GM23248 (cell line): ENCODE measurements at regions not wholly inside any gene's neighbourhood (a gene's known extent, or its start where the extent isn't known, plus 50 kb on each side); places are given as distances from the start of the nearest gene placed in this dataset.

Experiments
- DNase-seq: peaks from one replicate; pipeline ENCODE4 v3.0.0-alpha.2; 2015
- H2AFZ ChIP-seq: fragments of 200-600 bp; sonication (generic); 2 replicates; pipeline ENCODE4 v1.6.1; 2016; ENCODE audit warnings: antibody characterized with exemption
- H3F3A ChIP-seq: fragments of 200-600 bp; sonication (generic); 2 replicates; pipeline ENCODE4 v1.6.1; 2016; ENCODE audit warnings: mild to moderate bottlenecking, antibody characterized with exemption, mixed run types; ENCODE audit not compliant: insufficient read depth
- H3K27ac ChIP-seq: fragments of 200-600 bp; sonication (generic); 2 replicates; pipeline ENCODE4 v1.5.1; 2016; ENCODE audit warnings: mild to moderate bottlenecking
- H3K27me3 ChIP-seq: fragments of 200-600 bp; sonication (generic); replicated peaks from 2 replicates; pipeline ENCODE4 v1.6.1; 2016; ENCODE audit warnings: mild to moderate bottlenecking; ENCODE audit not compliant: insufficient read depth
- H3K36me3 ChIP-seq: fragments of 200-600 bp; sonication (generic); 2 replicates; pipeline ENCODE4 v1.6.1; 2016; ENCODE audit warnings: low read depth, mild to moderate bottlenecking
- H3K4me1 ChIP-seq: fragments of 200-600 bp; sonication (generic); 2 replicates; pipeline ENCODE4 v1.6.1; 2016; ENCODE audit warnings: mild to moderate bottlenecking; ENCODE audit not compliant: insufficient read depth
- H3K4me2 ChIP-seq: fragments of 200-600 bp; sonication (generic); one replicate; pipeline ENCODE4 v1.6.1; 2016; ENCODE audit warnings: mild to moderate bottlenecking; ENCODE audit not compliant: unreplicated experiment
- H3K4me3 ChIP-seq: fragments of 200-600 bp; sonication (generic); 2 replicates; pipeline ENCODE4 v1.5.1; 2016; ENCODE audit warnings: mild to moderate bottlenecking
- H3K79me2 ChIP-seq: fragments of 200-600 bp; sonication (generic); 2 replicates; pipeline ENCODE4 v1.6.1; 2016; ENCODE audit warnings: mild to moderate bottlenecking; ENCODE audit not compliant: insufficient read depth
- H3K9ac ChIP-seq: fragments of 200-600 bp; sonication (generic); 2 replicates; pipeline ENCODE4 v1.6.1; 2016; ENCODE audit warnings: mild to moderate bottlenecking
- H3K9me2 ChIP-seq: fragments of 200-600 bp; sonication (generic); 2 replicates; pipeline ENCODE4 v1.6.1; 2016; ENCODE audit warnings: mixed run types, mild to moderate bottlenecking, moderate library complexity; ENCODE audit not compliant: insufficient read depth
- H3K9me3 ChIP-seq: fragments of 200-600 bp; sonication (generic); one replicate; pipeline ENCODE4 v1.6.1; 2017; ENCODE audit warnings: low read depth
- H4K20me1 ChIP-seq: fragments of 200-600 bp; sonication (generic); 2 replicates; pipeline ENCODE4 v1.6.0; 2016; ENCODE audit not compliant: insufficient read depth
- EZH2 ChIP-seq: fragments of 200-600 bp; sonication (generic); IDR thresholded peaks from 2 replicates; pipeline ENCODE4 v1.6.1; 2018; ENCODE audit warnings: antibody characterized with exemption, mild to moderate bottlenecking; ENCODE audit not compliant: insufficient read depth, poor library complexity, severe bottlenecking
- EZH2phosphoT487 ChIP-seq: fragments of 200-600 bp; sonication (generic); IDR thresholded peaks from 2 replicates; pipeline ENCODE4 v1.6.1; 2018; ENCODE audit warnings: antibody characterized with exemption, moderate library complexity, mild to moderate bottlenecking, low read depth; ENCODE audit not compliant: insufficient read depth
- WGBS, 2 experiments: methylation state at CpG; one replicate each; pipeline ENCODE4 v1.1.6; 2015 to 2017; ENCODE audit warnings: low lambda C conversion rate in 2 of 2, low coverage in 1 of 2; ENCODE audit errors: missing lambda C conversion rate in 2 of 2; 5-methylcytosine and 5-hydroxymethylcytosine counted together
- in situ Hi-C: fragments of 300-500 bp; cut with MboI; formaldehyde crosslinking; loops from 2 replicates; pipeline ENCODE4 v1.15.0; 2020

- Histone ChIP-seq H3K9ac (no peak overlapping the region), H3F3A (no peaks in the 10 kb centered on the region), H3K9me3 (no peaks in the 10 kb centered on the region), H3K36me3 (no peaks in the 10 kb centered on the region), H3K9me2 (no peaks in the 10 kb centered on the region), H3K79me2 (no peaks in the 10 kb centered on the region), H3K4me1 (no peaks in the 10 kb centered on the region), H4K20me1 (no peaks in the 10 kb centered on the region), H3K27me3 (no peaks in the 10 kb centered on the region), H3K4me3 (no peak overlapping the region), H2AFZ (no peak overlapping the region), H3K4me2 (no peak overlapping the region), H3K27ac (no peak overlapping the region)
- no peak for TF ChIP-seq EZH2phosphoT487
- in situ Hi-C loops = no loop called here
- 1 to 7% methylated on average over 3 of the region's 3 CpGs for WGBS, 2 experiments
- no peak for DNase-seq
Measured at GRCh38 chr9:84492366-84493159, 152.0 kb upstream of the SLC28A3 start.

DNA sequence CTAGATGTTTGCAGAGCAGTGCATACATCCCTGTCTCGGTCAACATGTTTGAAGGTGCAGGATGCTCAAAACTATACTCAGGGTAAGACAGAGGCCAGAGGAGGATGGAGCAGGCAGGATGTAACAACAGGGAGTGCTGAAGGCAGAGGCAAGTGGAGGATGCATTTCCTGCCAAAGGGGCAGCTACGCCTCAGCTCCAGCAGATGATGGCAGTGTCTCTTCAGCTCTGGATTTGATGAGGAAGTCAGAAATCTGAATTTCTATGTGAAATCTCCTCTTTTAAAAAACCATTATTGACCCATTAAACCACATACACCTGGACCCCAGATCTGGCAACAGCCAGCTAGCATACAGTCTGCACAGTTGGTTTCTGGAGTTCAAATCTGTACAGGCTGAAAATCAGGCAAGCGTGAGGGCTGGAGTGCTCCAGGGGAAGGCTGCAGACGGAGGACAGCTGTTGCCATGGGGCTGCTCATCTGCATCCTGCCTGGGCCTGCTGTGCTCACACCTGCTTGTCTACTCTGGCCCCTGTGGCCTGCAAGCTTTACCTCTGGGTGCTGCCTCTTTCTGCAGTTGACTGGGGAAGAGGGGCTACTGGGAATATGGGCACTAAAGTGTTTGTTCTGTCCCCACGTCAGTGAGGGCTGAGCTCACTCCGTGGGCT is 152.9 kb upstream of the SLC28A3 start:
- Histone ChIP-seq H3K36me3 (no peaks in the 10 kb centered on the region), H3K9ac (no peak overlapping the region), H3F3A (no peaks in the 10 kb centered on the region), H3K9me2 (no peaks in the 10 kb centered on the region), H3K9me3 (no peaks in the 10 kb centered on the region), H3K4me2 (no peak overlapping the region), H3K4me3 (no peak overlapping the region), H3K4me1 (no peaks in the 10 kb centered on the region), H4K20me1 (no peaks in the 10 kb centered on the region), H3K27me3 (no peaks in the 10 kb centered on the region), H3K27ac (no peak overlapping the region), H3K79me2 (no peaks in the 10 kb centered on the region), H2AFZ (no peak overlapping the region)
- no peak for TF ChIP-seq EZH2
- no peak for TF ChIP-seq EZH2phosphoT487
- DNase-seq = no peak
- in situ Hi-C loops = no loop called here
- 25 to 33% methylated on average over 6 of the region's 6 CpGs for WGBS, 2 experiments

- Histone ChIP-seq H3K9ac (no peak overlapping the region), H3K4me2 (no peak overlapping the region), H3K4me3 (no peak overlapping the region), H4K20me1 (no peaks in the 10 kb centered on the region), H3K4me1 (no peaks in the 10 kb centered on the region), H3K79me2 (no peaks in the 10 kb centered on the region), H3K27ac (no peak overlapping the region), H3K27me3 (no peaks in the 10 kb centered on the region), H3F3A (no peaks in the 10 kb centered on the region), H3K9me2 (no peaks in the 10 kb centered on the region), H3K36me3 (no peaks in the 10 kb centered on the region), H3K9me3 (no peaks in the 10 kb centered on the region), H2AFZ (no peak overlapping the region)
- no peak for DNase-seq
- in situ Hi-C loops = no loop called here
- TF ChIP-seq EZH2phosphoT487 = no peak
- no peak for TF ChIP-seq EZH2
- WGBS, 2 experiments = 0 to 7% methylated on average over 1 of the region's 1 CpG
Measured at GRCh38 chr9:84499969-84500582, 159.5 kb upstream of the SLC28A3 start.

DNA sequence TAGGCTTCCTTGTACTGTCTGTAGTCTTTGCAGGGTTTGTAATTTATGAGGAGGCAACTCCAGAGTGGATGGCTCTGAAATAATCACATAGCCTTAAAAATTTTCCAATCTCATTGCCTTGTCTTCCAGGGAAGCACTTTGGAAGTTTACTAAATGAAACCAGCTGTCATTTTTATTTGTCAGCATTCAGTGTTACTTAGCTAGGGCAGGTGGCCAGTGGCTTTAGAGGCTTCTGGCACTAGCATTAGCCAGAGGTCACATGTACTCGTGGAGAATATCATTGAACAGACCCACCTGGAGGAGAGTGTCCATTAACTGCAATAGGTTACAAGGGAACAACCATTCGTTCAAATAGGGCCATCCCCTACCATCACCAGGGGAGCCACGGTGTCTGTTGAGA is 160.3 kb upstream of the SLC28A3 start:
- TF ChIP-seq EZH2phosphoT487 = no peak
- DNase-seq = no peak
- Histone ChIP-seq H3K4me1 (no peaks in the 10 kb centered on the region), H3K4me3 (no peak overlapping the region), H3K9me2 (no peaks in the 10 kb centered on the region), H3F3A (no peaks in the 10 kb centered on the region), H4K20me1 (no peaks in the 10 kb centered on the region), H3K9ac (no peak overlapping the region), H3K9me3 (no peaks in the 10 kb centered on the region), H3K4me2 (no peak overlapping the region), H2AFZ (no peak overlapping the region), H3K27me3 (no peaks in the 10 kb centered on the region), H3K27ac (no peak overlapping the region), H3K36me3 (no peaks in the 10 kb centered on the region), H3K79me2 (no peaks in the 10 kb centered on the region)
- in situ Hi-C loops = no loop called here
- 5 to 14% methylated on average over 3 of the region's 3 CpGs for WGBS, 2 experiments
